MM.1S (cell line): ENCODE measurements at regions not wholly inside any gene's neighbourhood (a gene's known extent, or its start where the extent isn't known, plus 50 kb on each side); places are given as distances from the start of the nearest gene placed in this dataset.
"Not testable (repeated sequence)": the region's sequence is repeated elsewhere in the genome, so short reads cannot be mapped to it uniquely, and the experiment has no call there.

ENCODE experiments used
- DNase-seq: peaks from one replicate; pipeline ENCODE4 v3.0.0-alpha.2; 2015
- H2AFZ ChIP-seq: fragments of 300-600 bp; sonication (generic); 2 replicates; pipeline ENCODE4 v1.6.0; 2016; ENCODE audit warnings: antibody characterized with exemption, low read length
- H3F3A ChIP-seq: fragments of 300-600 bp; sonication (generic); 2 replicates; pipeline ENCODE4 v1.6.1; 2016; ENCODE audit warnings: mild to moderate bottlenecking, antibody characterized with exemption, low read length, moderate library complexity, mixed read lengths; ENCODE audit not compliant: insufficient read depth
- H3K27ac ChIP-seq: fragments of 300-600 bp; sonication (generic); 2 replicates; pipeline ENCODE4 v1.5.1; 2016; ENCODE audit warnings: mild to moderate bottlenecking, low read length
- H3K27me3 ChIP-seq: fragments of 300-600 bp; sonication (generic); replicated peaks from 2 replicates; pipeline ENCODE4 v1.6.0; 2016; ENCODE audit warnings: low read length; ENCODE audit not compliant: insufficient read depth
- H3K36me3 ChIP-seq: fragments of 300-600 bp; sonication (generic); replicated peaks from 2 replicates; pipeline ENCODE4 v1.6.1; 2016; ENCODE audit warnings: mild to moderate bottlenecking, low read length, mixed read lengths; ENCODE audit not compliant: insufficient read depth
- H3K4me1 ChIP-seq: fragments of 300-600 bp; sonication (generic); 2 replicates; pipeline ENCODE4 v1.6.1; 2016; ENCODE audit warnings: low read length, mixed read lengths
- H3K4me2 ChIP-seq: fragments of 300-600 bp; sonication (generic); 2 replicates; pipeline ENCODE4 v1.6.0; 2016; ENCODE audit warnings: low read depth, low read length
- H3K4me3 ChIP-seq: fragments of 300-600 bp; sonication (generic); 2 replicates; pipeline ENCODE4 v1.5.1; 2016; ENCODE audit warnings: low read length, mixed read lengths
- H3K79me2 ChIP-seq: fragments of 300-600 bp; sonication (generic); 2 replicates; pipeline ENCODE4 v1.6.1; 2016; ENCODE audit warnings: mixed run types, low read length, mixed read lengths
- H3K9ac ChIP-seq: fragments of 300-600 bp; sonication (generic); 2 replicates; pipeline ENCODE4 v1.6.1; 2016; ENCODE audit warnings: low read length, mixed read lengths
- H3K9me2 ChIP-seq: fragments of 300-600 bp; sonication (generic); replicated peaks from 2 replicates; pipeline ENCODE4 v1.6.1; 2016; ENCODE audit warnings: mild to moderate bottlenecking, low read length, mixed read lengths; ENCODE audit not compliant: insufficient read depth
- H3K9me3 ChIP-seq: fragments of 300-600 bp; sonication (generic); replicated peaks from 2 replicates; pipeline ENCODE4 v1.6.1; 2016; ENCODE audit warnings: mild to moderate bottlenecking, low read length, mixed read lengths; ENCODE audit not compliant: insufficient read depth
- H4K20me1 ChIP-seq: fragments of 300-600 bp; sonication (generic); 2 replicates; pipeline ENCODE4 v1.6.1; 2016; ENCODE audit warnings: mild to moderate bottlenecking, low read length, moderate library complexity, mixed read lengths; ENCODE audit not compliant: insufficient read depth
- TF ChIP-seq, protein P1 (sequence below): fragments of 300-600 bp; sonication (generic); IDR thresholded peaks from 2 replicates; pipeline ENCODE4 v1.5.1; 2016; ENCODE audit warnings: antibody characterized with exemption, low read length, mixed read lengths

DNA sequence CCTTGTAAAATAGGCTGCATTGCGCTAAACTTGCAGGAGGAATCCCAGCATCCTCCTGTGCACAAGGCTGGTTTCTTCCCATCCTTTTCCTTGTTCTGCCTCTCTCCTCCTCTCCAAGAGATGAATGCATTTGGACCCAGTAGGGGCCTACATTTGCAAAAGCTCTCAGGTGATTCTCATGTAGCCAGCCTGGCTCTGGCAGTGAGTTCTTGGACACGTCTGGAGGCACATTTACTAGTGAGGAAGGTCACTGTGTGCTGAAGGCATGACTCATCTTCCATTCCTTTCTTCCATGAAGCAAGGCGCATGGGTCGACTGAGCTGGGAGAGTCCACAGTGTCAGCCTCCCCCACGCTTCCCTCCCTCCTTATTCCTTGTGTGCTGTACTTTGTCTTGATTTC, 73.8 kb upstream of the KRTAP5-11 start:
- H3K4me1 ChIP-seq, result peaks cover 12% of the 10 kb centered on the region

DNA sequence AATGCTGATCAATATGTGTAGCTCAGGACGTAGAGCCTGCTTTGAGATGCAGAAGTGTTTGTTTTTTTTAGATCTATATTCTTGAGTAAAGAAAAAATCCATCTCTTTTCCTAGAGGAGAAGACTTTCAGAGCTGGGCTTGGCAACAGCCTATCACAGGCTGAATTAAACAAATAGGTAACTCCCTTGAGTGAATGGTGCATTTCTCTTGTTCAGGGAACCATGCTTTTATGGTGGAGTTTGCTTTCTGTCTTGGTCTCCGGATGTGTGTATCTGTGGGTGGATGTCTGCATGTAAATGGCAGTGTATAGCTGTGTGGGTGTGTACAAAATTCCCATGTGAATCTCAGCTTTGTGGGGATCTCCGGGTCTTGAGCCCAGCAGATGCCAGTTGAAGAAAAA, 82.3 kb upstream of the KRTAP5-11 start:
- not testable (repeated sequence) for H3K36me3 ChIP-seq, H3K27me3 ChIP-seq, H3K27ac ChIP-seq, DNase-seq, H3K9me3 ChIP-seq, H3K4me1 ChIP-seq, H3K4me2 ChIP-seq, H3K9me2 ChIP-seq, H3K4me3 ChIP-seq, H3F3A ChIP-seq, H3K9ac ChIP-seq, H2AFZ ChIP-seq, H4K20me1 ChIP-seq, H3K79me2 ChIP-seq

More for the DNA sequence above, 73.8 kb upstream of the KRTAP5-11 start:
- not testable (repeated sequence) for H3K79me2 ChIP-seq, H2AFZ ChIP-seq, H3K27ac ChIP-seq, H3K27me3 ChIP-seq, H3K4me3 ChIP-seq, H3F3A ChIP-seq, H4K20me1 ChIP-seq, H3K9me3 ChIP-seq, H3K9me2 ChIP-seq, H3K9ac ChIP-seq, H3K4me2 ChIP-seq, H3K36me3 ChIP-seq, DNase-seq

DNA sequence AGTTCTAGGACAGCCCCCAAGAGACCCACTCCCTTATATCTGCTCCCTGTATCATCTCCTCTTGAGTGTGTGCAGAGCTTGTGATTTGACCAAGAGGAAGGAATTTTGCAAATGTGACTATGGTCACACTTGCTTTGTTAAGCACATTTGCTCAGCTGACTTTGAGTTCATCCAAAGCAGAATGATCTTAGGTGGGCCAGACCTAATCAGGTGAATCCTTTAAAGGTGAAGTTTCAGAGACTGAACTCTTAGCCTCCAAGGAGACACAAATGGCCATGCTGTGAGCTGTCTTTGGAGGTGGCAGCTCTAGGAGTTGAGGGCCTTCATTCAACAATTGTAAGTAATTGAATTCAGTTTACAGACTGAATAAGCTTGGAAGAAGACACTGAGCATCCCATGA, 115.4 kb upstream of the KRTAP5-11 start:
- not testable (repeated sequence) for H4K20me1 ChIP-seq, H3K27me3 ChIP-seq, H3K4me2 ChIP-seq, H3K9me3 ChIP-seq, H3K79me2 ChIP-seq, H3K4me3 ChIP-seq, H3K9ac ChIP-seq, H3K4me1 ChIP-seq, DNase-seq, H2AFZ ChIP-seq, H3K36me3 ChIP-seq, H3K27ac ChIP-seq, H3K9me2 ChIP-seq, H3F3A ChIP-seq

DNA sequence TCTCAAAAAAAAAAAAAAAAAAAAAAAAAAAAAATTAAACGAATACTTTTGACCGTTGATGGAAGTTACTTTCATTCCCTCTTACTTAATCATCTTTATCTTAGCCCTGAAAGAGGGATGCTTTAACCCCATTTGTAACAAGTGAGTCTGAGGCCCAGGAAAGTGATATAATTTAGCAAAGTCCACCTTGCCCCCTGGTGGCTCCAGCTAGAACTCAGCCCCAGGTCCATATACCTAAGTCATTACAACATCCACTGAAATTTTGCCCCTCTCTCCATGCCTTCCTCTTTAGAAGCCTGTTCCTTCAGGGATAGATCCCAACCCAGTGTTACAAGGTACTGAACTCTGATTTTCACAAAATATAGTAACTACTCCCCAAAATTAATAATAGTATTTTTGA, 116.3 kb upstream of the KRTAP5-11 start:
- DNase-seq, result peak; percentile 51
- not testable (repeated sequence) for H3F3A ChIP-seq, H3K9me2 ChIP-seq, H3K4me1 ChIP-seq, H3K27ac ChIP-seq, H3K27me3 ChIP-seq, H3K4me2 ChIP-seq, H2AFZ ChIP-seq, H3K4me3 ChIP-seq, H3K36me3 ChIP-seq, H3K9ac ChIP-seq, H4K20me1 ChIP-seq, H3K9me3 ChIP-seq, H3K79me2 ChIP-seq
- TF ChIP-seq, protein P1, sequence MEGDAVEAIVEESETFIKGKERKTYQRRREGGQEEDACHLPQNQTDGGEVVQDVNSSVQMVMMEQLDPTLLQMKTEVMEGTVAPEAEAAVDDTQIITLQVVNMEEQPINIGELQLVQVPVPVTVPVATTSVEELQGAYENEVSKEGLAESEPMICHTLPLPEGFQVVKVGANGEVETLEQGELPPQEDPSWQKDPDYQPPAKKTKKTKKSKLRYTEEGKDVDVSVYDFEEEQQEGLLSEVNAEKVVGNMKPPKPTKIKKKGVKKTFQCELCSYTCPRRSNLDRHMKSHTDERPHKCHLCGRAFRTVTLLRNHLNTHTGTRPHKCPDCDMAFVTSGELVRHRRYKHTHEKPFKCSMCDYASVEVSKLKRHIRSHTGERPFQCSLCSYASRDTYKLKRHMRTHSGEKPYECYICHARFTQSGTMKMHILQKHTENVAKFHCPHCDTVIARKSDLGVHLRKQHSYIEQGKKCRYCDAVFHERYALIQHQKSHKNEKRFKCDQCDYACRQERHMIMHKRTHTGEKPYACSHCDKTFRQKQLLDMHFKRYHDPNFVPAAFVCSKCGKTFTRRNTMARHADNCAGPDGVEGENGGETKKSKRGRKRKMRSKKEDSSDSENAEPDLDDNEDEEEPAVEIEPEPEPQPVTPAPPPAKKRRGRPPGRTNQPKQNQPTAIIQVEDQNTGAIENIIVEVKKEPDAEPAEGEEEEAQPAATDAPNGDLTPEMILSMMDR, result peak; percentile 34

DNA sequence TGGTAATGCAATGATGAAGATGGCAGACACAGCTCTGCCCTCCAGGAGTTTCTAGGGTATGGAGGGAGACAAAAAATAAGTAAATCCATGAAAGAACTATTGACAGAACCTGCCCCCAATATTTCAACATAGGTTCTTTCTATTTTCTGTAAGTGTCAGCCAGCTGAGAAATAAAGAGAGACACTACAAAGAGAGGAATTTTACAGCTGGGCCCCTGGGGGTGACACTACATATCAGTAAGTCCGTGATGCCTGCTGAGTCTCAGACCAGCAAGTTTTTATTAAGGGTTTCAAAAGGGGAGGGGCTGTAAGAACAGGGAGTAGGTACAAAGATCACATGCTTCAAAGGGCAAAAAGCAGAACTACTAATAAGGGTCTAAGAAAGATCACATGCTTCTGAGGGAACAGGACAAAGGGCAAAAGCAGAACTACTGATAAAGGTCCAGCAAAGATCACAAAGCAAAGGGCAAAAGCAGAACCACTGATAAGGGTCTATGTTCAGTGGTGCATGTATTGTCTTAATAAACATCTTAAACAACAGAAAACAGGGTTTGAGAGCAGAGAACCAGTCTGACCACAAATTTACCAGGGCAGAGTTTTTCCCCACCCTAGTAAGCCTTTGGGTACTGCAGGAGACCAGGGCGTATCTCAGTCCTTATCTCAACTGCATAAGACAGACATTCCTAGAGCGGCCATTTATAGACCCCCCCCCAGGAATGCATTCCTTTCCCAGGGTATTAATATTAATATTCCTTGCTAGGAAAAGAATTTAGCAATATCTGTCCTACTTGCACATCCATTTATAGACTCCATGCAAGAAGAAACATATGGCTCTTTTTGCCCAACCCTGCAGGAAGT, 119.0 kb upstream of the KRTAP5-11 start:
- not testable (repeated sequence) for H3K4me2 ChIP-seq, H4K20me1 ChIP-seq, H3K9me2 ChIP-seq, H3K9ac ChIP-seq, H3K9me3 ChIP-seq, DNase-seq, H3K27me3 ChIP-seq, H3K27ac ChIP-seq, H3K4me1 ChIP-seq, H3K4me3 ChIP-seq, H3K36me3 ChIP-seq, H3K79me2 ChIP-seq, H2AFZ ChIP-seq
- peaks cover 20% of the 10 kb centered on the region for H3F3A ChIP-seq

DNA sequence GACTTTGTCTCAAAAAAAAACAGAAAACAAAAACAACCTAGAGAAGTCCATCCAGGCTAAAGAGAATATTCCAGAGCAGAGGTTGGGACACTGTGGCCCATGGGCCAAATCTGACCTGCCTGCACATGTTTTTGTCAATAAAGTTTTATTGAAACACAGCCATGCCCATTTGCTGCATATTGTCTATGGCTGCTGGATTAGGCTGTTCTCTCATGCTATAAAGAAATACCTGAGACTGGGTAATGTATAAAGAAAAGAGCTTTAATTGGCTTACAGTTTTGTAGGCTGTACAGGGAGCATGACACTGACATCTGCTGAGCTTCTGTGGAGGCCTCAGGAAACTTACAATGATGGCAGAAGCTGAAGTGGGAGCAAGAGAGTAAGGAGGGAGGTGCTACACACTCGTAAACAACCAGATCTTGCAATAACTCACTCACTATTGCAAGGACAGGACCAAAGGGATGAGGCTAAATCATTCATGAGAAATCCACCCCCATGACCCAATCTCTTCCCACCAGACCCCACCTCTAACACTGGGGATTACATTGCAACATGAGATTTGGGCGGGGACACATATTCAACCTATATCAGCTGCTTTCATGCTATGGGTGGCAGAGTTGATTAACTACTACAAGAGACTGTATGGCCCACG, 122.5 kb upstream of the KRTAP5-11 start:
- H3K27ac ChIP-seq, result peak overlapping the region; percentile 93; the same call in 1 of the 2 replicates
- peak overlapping the region; percentile 45; the same call in 1 of the 2 replicates for H3K9ac ChIP-seq
- peak overlapping the region; percentile 81; the same call in 1 of the 2 replicates for H3K4me2 ChIP-seq
- not testable (repeated sequence) for H3K4me3 ChIP-seq, H3K27me3 ChIP-seq, H3K79me2 ChIP-seq, H3K9me3 ChIP-seq, H3K36me3 ChIP-seq, H3K9me2 ChIP-seq, DNase-seq, H2AFZ ChIP-seq, H4K20me1 ChIP-seq
- H3K4me1 ChIP-seq, result peaks cover 19% of the 10 kb centered on the region
- peaks cover 30% of the 10 kb centered on the region for H3F3A ChIP-seq

DNA sequence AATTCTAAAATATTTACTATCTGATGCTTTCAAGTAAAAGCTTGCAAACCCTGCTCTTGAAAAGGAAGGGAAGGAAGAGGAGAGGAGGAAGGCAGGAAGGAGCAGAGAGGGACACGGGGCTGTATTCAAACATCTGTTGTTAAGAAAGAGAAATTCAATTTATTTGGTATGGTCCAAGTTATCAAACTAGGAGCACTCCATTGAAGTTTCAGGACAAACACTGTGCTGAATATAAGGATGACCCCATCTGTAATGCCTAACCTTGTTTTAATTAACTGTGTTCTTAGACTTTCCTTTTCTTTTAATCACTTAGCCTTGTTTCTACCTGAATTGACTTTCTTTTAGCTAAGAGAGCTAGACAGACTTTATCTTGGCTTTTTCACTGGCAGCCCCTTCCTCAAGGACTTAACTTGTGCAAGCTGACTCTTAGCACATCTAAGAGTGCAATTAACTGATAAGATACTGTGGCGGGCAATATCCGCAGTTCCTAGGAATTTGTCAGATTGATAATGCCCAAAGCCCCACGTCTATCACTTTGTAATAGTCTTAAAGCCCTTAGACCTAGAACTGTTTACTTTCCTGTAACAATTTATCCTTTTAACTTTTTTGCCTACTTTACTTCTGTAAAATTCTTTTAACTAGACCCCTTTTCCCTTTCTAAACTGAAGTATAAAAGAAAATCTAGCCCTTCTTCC, 123.2 kb upstream of the KRTAP5-11 start:
- not testable (repeated sequence) for H2AFZ ChIP-seq, H4K20me1 ChIP-seq, H3K27ac ChIP-seq, H3K9ac ChIP-seq, H3K4me2 ChIP-seq, DNase-seq, H3K9me2 ChIP-seq, H3K9me3 ChIP-seq, H3K36me3 ChIP-seq, H3K27me3 ChIP-seq, H3K4me3 ChIP-seq, H3K79me2 ChIP-seq
- Histone ChIP-seq H3K4me1 (peaks cover 19% of the 10 kb centered on the region), H3F3A (peaks cover 34% of the 10 kb centered on the region)
